Mesendoderm (in vitro differentiated cells): ENCODE measurements at regions not wholly inside any gene's neighbourhood (a gene's known extent, or its start where the extent isn't known, plus 50 kb on each side); places are given as distances from the start of the nearest gene placed in this dataset.
A peak's percentile ranks its signal among the peaks of the same experiment; 100 is the strongest.

Source experiments
- DNase-seq: peaks from one replicate; pipeline ENCODE4 v3.0.0; 2013
- H2AK5ac ChIP-seq: 2 replicates; pipeline ENCODE4 v1.6.1; 2013; ENCODE audit warnings: low read length, inconsistent platforms
- H2BK120ac ChIP-seq: 2 replicates; pipeline ENCODE4 v1.6.1; 2013; ENCODE audit warnings: low read depth, mild to moderate bottlenecking, low read length, moderate library complexity, mixed read lengths
- H2BK15ac ChIP-seq: replicated peaks from 2 replicates; pipeline ENCODE4 v1.6.1; 2013; ENCODE audit warnings: low read depth, mild to moderate bottlenecking, moderate library complexity
- H2BK5ac ChIP-seq: 2 replicates; pipeline ENCODE4 v1.6.1; 2013; ENCODE audit warnings: low read length, inconsistent platforms
- H3K18ac ChIP-seq: 2 replicates; pipeline ENCODE4 v1.6.1; 2013; ENCODE audit warnings: mild to moderate bottlenecking, low read length, mixed read lengths
- H3K23ac ChIP-seq: one replicate; pipeline ENCODE4 v1.6.1; 2013; ENCODE audit warnings: low read length
- H3K27ac ChIP-seq: 2 replicates; pipeline ENCODE4 v1.5.1; 2013; ENCODE audit warnings: low read depth, mild to moderate bottlenecking, inconsistent platforms, low read length, moderate library complexity
- H3K27me3 ChIP-seq: 2 replicates; pipeline ENCODE4 v1.6.1; 2013; ENCODE audit warnings: low read length, control low read depth, mild to moderate bottlenecking, inconsistent platforms; ENCODE audit not compliant: insufficient read depth, poor library complexity
- H3K36me3 ChIP-seq: 2 replicates; pipeline ENCODE4 v1.6.1; 2013; ENCODE audit warnings: low read length, inconsistent platforms; ENCODE audit not compliant: control insufficient read depth, insufficient read depth
- H3K4ac ChIP-seq: one replicate; pipeline ENCODE4 v1.6.1; 2013; ENCODE audit warnings: low read depth, mild to moderate bottlenecking, low read length, moderate library complexity
- H3K4me1 ChIP-seq: 2 replicates; pipeline ENCODE4 v1.6.1; 2013; ENCODE audit warnings: low read depth, low read length, inconsistent platforms; ENCODE audit not compliant: control insufficient read depth
- H3K4me2 ChIP-seq: 2 replicates; pipeline ENCODE4 v1.6.1; 2013; ENCODE audit warnings: low read length
- H3K4me3 ChIP-seq: 2 replicates; pipeline ENCODE4 v1.5.1; 2013; ENCODE audit warnings: mild to moderate bottlenecking, low read length
- H3K56ac ChIP-seq: one replicate; pipeline ENCODE4 v1.6.1; 2013; ENCODE audit warnings: low read length
- H3K79me1 ChIP-seq: 2 replicates; pipeline ENCODE4 v1.6.1; 2013; ENCODE audit warnings: low read length, inconsistent platforms
- H3K79me2 ChIP-seq: 2 replicates; pipeline ENCODE4 v1.6.1; 2013; ENCODE audit warnings: mild to moderate bottlenecking, low read length; ENCODE audit not compliant: control insufficient read depth, insufficient read depth
- H3K9ac ChIP-seq: 2 replicates; pipeline ENCODE4 v1.6.1; 2013; ENCODE audit warnings: low read length, inconsistent platforms
- H4K5ac ChIP-seq: one replicate; pipeline ENCODE4 v1.6.1; 2013; ENCODE audit warnings: low read length
- H4K8ac ChIP-seq: one replicate; pipeline ENCODE4 v1.6.1; 2013; ENCODE audit warnings: low read depth, mild to moderate bottlenecking, control low read depth, low read length, moderate library complexity
- WGBS: extraction: QIAGEN DNeasy Blood & Tissue Kit; methylation state at CpG from one replicate; pipeline ENCODE4 v1.1.7; 2013; ENCODE audit warnings: low lambda C conversion rate, missing lambda C conversion rate; ENCODE audit not compliant: insufficient coverage; ENCODE audit errors: extremely low coverage; 5-methylcytosine and 5-hydroxymethylcytosine counted together

DNA sequence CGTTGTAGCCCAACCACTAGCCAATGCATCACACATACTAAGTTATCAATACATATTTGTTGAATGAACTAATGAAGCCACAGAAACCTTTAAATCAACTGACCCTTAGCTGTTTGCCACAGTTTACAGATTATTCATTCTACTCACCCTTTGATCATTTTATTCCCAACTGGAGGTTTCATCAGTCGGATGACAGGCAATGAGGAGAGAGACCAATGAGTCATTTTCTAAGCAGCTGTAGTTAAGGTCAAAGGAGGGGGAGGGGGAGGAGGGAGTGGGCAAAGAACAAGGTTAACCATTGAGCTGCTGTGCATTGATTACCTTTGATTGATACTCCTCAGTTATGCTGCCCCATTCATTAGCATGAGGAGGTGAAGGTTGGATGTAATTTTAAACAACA lies 469.5 kb downstream of the VRK1 start:
- Histone ChIP-seq H3K56ac (no peak overlapping the region), H3K79me2 (no peaks in the 10 kb centered on the region), H3K23ac (no peak overlapping the region), H4K5ac (no peak overlapping the region), H3K4me1 (peaks cover 2% of the 10 kb centered on the region), H3K18ac (no peak overlapping the region), H3K27ac (no peak overlapping the region), H3K4me3 (no peak overlapping the region), H3K27me3 (no peaks in the 10 kb centered on the region), H2BK15ac (no peak overlapping the region), H3K4ac (no peak overlapping the region), H2BK5ac (no peak overlapping the region), H3K9ac (no peak overlapping the region), H2BK120ac (no peak overlapping the region), H3K79me1 (no peaks in the 10 kb centered on the region), H4K8ac (no peak overlapping the region), H2AK5ac (no peak overlapping the region), H3K36me3 (no peaks in the 10 kb centered on the region), H3K4me2 (no peak overlapping the region)
- WGBS, result no CpG with 5 or more reads among the region's 2 CpGs
- DNase-seq, result peak; percentile 86

DNA sequence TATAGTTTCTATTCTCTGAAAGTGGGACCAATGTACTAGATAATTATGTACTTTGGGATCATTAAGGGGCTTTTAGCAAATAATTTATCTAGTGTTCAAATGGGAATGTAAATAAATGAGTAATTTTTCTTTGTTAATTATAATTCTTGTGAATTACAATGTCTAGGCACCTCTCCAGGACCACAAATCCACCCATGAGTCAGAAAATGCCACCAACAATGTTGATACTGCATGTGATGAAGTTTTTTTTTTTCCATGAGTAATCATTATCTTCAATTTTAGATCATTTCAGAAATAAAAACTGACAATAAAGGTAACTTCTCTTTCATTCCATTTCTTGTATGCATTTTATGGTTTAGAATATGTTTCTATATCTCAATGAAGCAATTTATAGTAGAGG lies 470.3 kb downstream of the VRK1 start:
- no peak for DNase-seq
- Histone ChIP-seq H3K79me2 (no peaks in the 10 kb centered on the region), H3K27ac (no peak overlapping the region), H3K4me3 (no peak overlapping the region), H3K56ac (no peak overlapping the region), H2BK5ac (no peak overlapping the region), H2AK5ac (no peak overlapping the region), H3K79me1 (no peaks in the 10 kb centered on the region), H3K36me3 (no peaks in the 10 kb centered on the region), H3K23ac (no peak overlapping the region), H3K27me3 (no peaks in the 10 kb centered on the region), H2BK120ac (no peak overlapping the region), H3K9ac (no peak overlapping the region), H4K5ac (no peak overlapping the region), H3K4me1 (peaks cover 2% of the 10 kb centered on the region), H3K18ac (no peak overlapping the region), H3K4ac (no peak overlapping the region), H2BK15ac (no peak overlapping the region), H4K8ac (no peak overlapping the region), H3K4me2 (no peak overlapping the region)

- Histone ChIP-seq H2BK120ac (no peak overlapping the region), H3K4me3 (no peak overlapping the region), H3K4me2 (no peak overlapping the region), H2AK5ac (no peak overlapping the region), H3K79me1 (no peaks in the 10 kb centered on the region), H4K5ac (no peak overlapping the region), H3K79me2 (no peaks in the 10 kb centered on the region), H3K27ac (no peak overlapping the region), H3K4ac (no peak overlapping the region), H3K36me3 (no peaks in the 10 kb centered on the region), H3K23ac (no peak overlapping the region), H3K18ac (no peak overlapping the region), H2BK5ac (no peak overlapping the region), H3K27me3 (no peaks in the 10 kb centered on the region), H3K56ac (no peak overlapping the region), H4K8ac (no peak overlapping the region), H3K9ac (no peak overlapping the region), H2BK15ac (no peak overlapping the region), H3K4me1 (peaks cover 2% of the 10 kb centered on the region)
- no peak for DNase-seq
- no CpG with 5 or more reads among the region's 2 CpGs for WGBS
These were observed 470.9 kb downstream of the VRK1 start for GRCh38 chr14:97268097-97268496.

DNA sequence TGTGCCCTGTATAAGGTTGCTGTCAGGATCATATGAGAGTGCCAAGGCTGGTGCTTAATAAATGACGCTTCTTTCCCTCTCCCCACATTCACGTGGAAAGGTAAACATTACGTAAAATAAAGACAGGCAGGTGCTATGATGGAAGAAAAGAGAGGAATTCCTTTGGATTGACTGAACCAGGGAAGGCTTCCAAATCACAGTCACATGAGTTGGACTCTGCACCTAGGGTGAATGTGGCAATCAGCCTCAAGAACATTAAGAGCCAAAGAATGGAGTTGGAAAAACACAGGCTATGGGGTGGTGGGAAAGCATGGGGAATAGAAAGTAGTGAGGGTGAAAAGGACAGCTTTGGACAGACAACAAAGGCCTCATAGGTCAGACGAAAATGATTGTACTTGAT lies 473.1 kb downstream of the VRK1 start:
- Histone ChIP-seq H2BK120ac (no peak overlapping the region), H3K79me2 (no peaks in the 10 kb centered on the region), H3K27ac (no peak overlapping the region), H2AK5ac (no peak overlapping the region), H3K4me1 (peaks cover 2% of the 10 kb centered on the region), H3K23ac (no peak overlapping the region), H2BK15ac (no peak overlapping the region), H3K27me3 (no peaks in the 10 kb centered on the region), H3K56ac (no peak overlapping the region), H3K9ac (no peak overlapping the region), H4K5ac (no peak overlapping the region), H3K4me2 (no peak overlapping the region), H3K4ac (no peak overlapping the region), H3K18ac (no peak overlapping the region), H3K36me3 (no peaks in the 10 kb centered on the region), H4K8ac (no peak overlapping the region), H3K79me1 (no peaks in the 10 kb centered on the region), H2BK5ac (no peak overlapping the region), H3K4me3 (no peak overlapping the region)
- DNase-seq, result no peak
- whole genome bisulfite sequencing, result no CpG with 5 or more reads among the region's 4 CpGs

- Histone ChIP-seq H3K56ac (no peak overlapping the region), H3K4me3 (no peak overlapping the region), H3K36me3 (no peaks in the 10 kb centered on the region), H3K4me1 (peaks cover 2% of the 10 kb centered on the region), H4K8ac (no peak overlapping the region), H3K79me2 (no peaks in the 10 kb centered on the region), H3K4ac (no peak overlapping the region), H3K27me3 (no peaks in the 10 kb centered on the region), H3K79me1 (no peaks in the 10 kb centered on the region), H2BK5ac (no peak overlapping the region), H4K5ac (no peak overlapping the region), H3K18ac (no peak overlapping the region), H3K9ac (no peak overlapping the region), H2BK120ac (no peak overlapping the region), H3K23ac (no peak overlapping the region), H2BK15ac (no peak overlapping the region), H3K27ac (no peak overlapping the region), H3K4me2 (no peak overlapping the region), H2AK5ac (no peak overlapping the region)
- no CpG with 5 or more reads among the region's 8 CpGs for WGBS
- DNase-seq, result no peak
These were observed 474.3 kb downstream of the VRK1 start for GRCh38 chr14:97271451-97271960.

DNA sequence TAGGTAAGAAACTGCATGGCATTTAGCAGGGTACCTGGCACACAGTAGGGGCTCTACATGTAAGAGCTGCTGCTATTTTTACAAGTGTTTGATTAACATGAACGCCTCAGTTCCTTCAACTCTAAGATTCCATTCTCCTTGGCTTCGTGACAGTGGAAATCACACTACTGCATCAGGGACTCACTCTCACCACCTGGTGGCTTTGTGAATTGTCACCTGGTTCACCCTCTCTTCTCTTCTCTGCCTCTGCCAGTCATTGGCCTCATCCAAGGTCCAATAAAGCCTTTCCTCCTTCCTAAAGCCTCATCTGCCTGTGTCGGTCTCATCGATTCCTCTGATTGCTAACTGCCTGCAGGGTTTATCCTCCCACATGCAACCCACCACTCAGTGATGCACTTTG lies 476.4 kb downstream of the VRK1 start:
- Histone ChIP-seq H3K27ac (no peak overlapping the region), H2BK120ac (no peak overlapping the region), H4K5ac (no peak overlapping the region), H3K18ac (no peak overlapping the region), H3K4me1 (no peaks in the 10 kb centered on the region), H3K27me3 (no peaks in the 10 kb centered on the region), H3K4me3 (no peak overlapping the region), H3K56ac (no peak overlapping the region), H4K8ac (no peak overlapping the region), H3K79me2 (no peaks in the 10 kb centered on the region), H2BK5ac (no peak overlapping the region), H3K9ac (no peak overlapping the region), H2BK15ac (no peak overlapping the region), H3K23ac (no peak overlapping the region), H3K79me1 (no peaks in the 10 kb centered on the region), H2AK5ac (no peak overlapping the region), H3K36me3 (no peaks in the 10 kb centered on the region), H3K4ac (no peak overlapping the region), H3K4me2 (no peak overlapping the region)
- DNase-seq, result peak; percentile 30
- no CpG with 5 or more reads among the region's 4 CpGs for WGBS
